ENCODE measurements at regions not wholly inside any gene's neighbourhood (a gene's known extent, or its start where the extent isn't known, plus 50 kb on each side); places are given as distances from the start of the nearest gene placed in this dataset.

GRCh38 chr2:2703762-2704427, 372.8 kb upstream of the MYT1L start:
- Mint-ChIP-seq H3K4me1 (ENCODE audit: low read depth) (peaks cover under 1% of the 10 kb centered on the region), H3K27ac (no peak overlapping the region), H3K36me3 (ENCODE audit: insufficient read depth) (no peaks in the 10 kb centered on the region), H3K27me3 (peaks cover 22% of the 10 kb centered on the region), H3K9me3 (ENCODE audit: low read depth) (no peaks in the 10 kb centered on the region), H3K4me3 (ENCODE audit: low read depth) (no peak overlapping the region)
- TF ChIP-seq CTCF (IDR thresholded peaks at IDR 0.05; ENCODE audit: unreplicated experiment) = no peak
- no peak for DNase-seq (ENCODE audit: low spot score, unreplicated experiment)

- no peak overlapping the region for H3K27ac Mint-ChIP-seq
- peaks cover 23% of the 10 kb centered on the region for H3K27me3 Mint-ChIP-seq
- H3K4me1 Mint-ChIP-seq (ENCODE audit: low read depth) = peaks cover 2% of the 10 kb centered on the region
- no peak overlapping the region for H3K4me3 Mint-ChIP-seq (ENCODE audit: low read depth)
- no peak for TF ChIP-seq CTCF (IDR thresholded peaks at IDR 0.05; ENCODE audit: unreplicated experiment)
- H3K9me3 Mint-ChIP-seq (ENCODE audit: low read depth) = no peaks in the 10 kb centered on the region
- no peaks in the 10 kb centered on the region for H3K36me3 Mint-ChIP-seq (ENCODE audit: insufficient read depth)
- DNase-seq (ENCODE audit: low spot score, unreplicated experiment) = no peak
Measured at GRCh38 chr2:2703172-2703571, 372.1 kb upstream of the MYT1L start.

GRCh38 chr2:2702385-2702784, 371.3 kb upstream of the MYT1L start:
- Mint-ChIP-seq H3K9me3 (ENCODE audit: low read depth) (no peaks in the 10 kb centered on the region), H3K36me3 (ENCODE audit: insufficient read depth) (no peaks in the 10 kb centered on the region)
- no peak for TF ChIP-seq CTCF (IDR thresholded peaks at IDR 0.05; ENCODE audit: unreplicated experiment)

GRCh38 chr2:2701813-2702212, 370.7 kb upstream of the MYT1L start:
- Mint-ChIP-seq H3K27me3 (peaks cover 20% of the 10 kb centered on the region), H3K27ac (no peak overlapping the region), H3K4me3 (ENCODE audit: low read depth) (no peak overlapping the region), H3K36me3 (ENCODE audit: insufficient read depth) (no peaks in the 10 kb centered on the region), H3K4me1 (ENCODE audit: low read depth) (peaks cover 2% of the 10 kb centered on the region), H3K9me3 (ENCODE audit: low read depth) (no peaks in the 10 kb centered on the region)
- no peak for TF ChIP-seq CTCF (IDR thresholded peaks at IDR 0.05; ENCODE audit: unreplicated experiment)
- no peak for DNase-seq (ENCODE audit: low spot score, unreplicated experiment)

More at GRCh38 chr2:2702385-2702784, 371.3 kb upstream of the MYT1L start:
- Mint-ChIP-seq H3K4me1 (ENCODE audit: low read depth) (peaks cover 2% of the 10 kb centered on the region), H3K4me3 (ENCODE audit: low read depth) (no peak overlapping the region), H3K27me3 (peaks cover 23% of the 10 kb centered on the region), H3K27ac (no peak overlapping the region)
- no peak for DNase-seq (ENCODE audit: low spot score, unreplicated experiment)

GRCh38 chr2:2701176-2701781, 370.2 kb upstream of the MYT1L start:
- DNase-seq (ENCODE audit: low spot score, unreplicated experiment) = no peak

More at GRCh38 chr2:2701176-2701781, 370.2 kb upstream of the MYT1L start:
- no peak for TF ChIP-seq CTCF (IDR thresholded peaks at IDR 0.05; ENCODE audit: unreplicated experiment)
- H3K27me3 Mint-ChIP-seq = peaks cover 20% of the 10 kb centered on the region
- H3K4me1 Mint-ChIP-seq (ENCODE audit: low read depth) = peaks cover 2% of the 10 kb centered on the region
- H3K27ac Mint-ChIP-seq = no peak overlapping the region
- no peak overlapping the region for H3K4me3 Mint-ChIP-seq (ENCODE audit: low read depth)
- no peaks in the 10 kb centered on the region for H3K9me3 Mint-ChIP-seq (ENCODE audit: low read depth)
- H3K36me3 Mint-ChIP-seq (ENCODE audit: insufficient read depth) = no peaks in the 10 kb centered on the region

Data from progenitor cell of endocrine pancreas (in vitro differentiated cells).